Heart left ventricle (tissue), 13 donors: ENCODE measurements at regions not wholly inside any gene's neighbourhood (a gene's known extent, or its start where the extent isn't known, plus 50 kb on each side); places are given as distances from the start of the nearest gene placed in this dataset.

Experiments used
- CTCF ChIP-seq, 12 donors: fragments of 200-600 bp; sonication (generic) in 4 of 12; IDR thresholded peaks; one replicate each; pipeline versions ENCODE4 v1.5.0 to v1.8.0; 2018 to 2022; ENCODE audit warnings: antibody characterized with exemption in 12 of 12, mild to moderate bottlenecking in 5 of 12
- POLR2A ChIP-seq, 2 donors: fragments of 450-650 bp; IDR thresholded peaks; one replicate each; pipeline ENCODE4 v1.6.1; 2017; ENCODE audit warnings: antibody characterized with exemption in 2 of 2, mild to moderate bottlenecking in 2 of 2, moderate library complexity in 2 of 2
- donor health status: ischemic (EF 13 %, LVEDD 7.1; RV severe dilation, severe dysfunction).
- donor health status: DM: no; HTN: yes; CAD: no.
- donor health status: DM: no; HTN: no; CAD: no.
- donor health status: ischemic (EF 25% LVEDD 6.9; RV normal size, moderate dysfunction).
- donor health status: ischemic (EF 25% LVEDD 5.7; RV mildly dilated, moderate dysfunction).
- donor health status: ischemic (EF 35%, LVEDD 5.7; RV mildly dilated, moderate dysfunction).
- donor health status: nonischemic (EF 11% LVEDD 7.7; RV severe dilation, severe dysfunction).
- donor health status: DM: yes; HTN: yes; CAD: no.
- donor health status: PGD.
- donor health status: ischemic (EF 29% LVEDD 5.4; RV normal size, mild dysfunction).
- donor health status: nonischemic (EF 23%, LVEDD 6.1; RV moderate dilation, normal function).

DNA sequence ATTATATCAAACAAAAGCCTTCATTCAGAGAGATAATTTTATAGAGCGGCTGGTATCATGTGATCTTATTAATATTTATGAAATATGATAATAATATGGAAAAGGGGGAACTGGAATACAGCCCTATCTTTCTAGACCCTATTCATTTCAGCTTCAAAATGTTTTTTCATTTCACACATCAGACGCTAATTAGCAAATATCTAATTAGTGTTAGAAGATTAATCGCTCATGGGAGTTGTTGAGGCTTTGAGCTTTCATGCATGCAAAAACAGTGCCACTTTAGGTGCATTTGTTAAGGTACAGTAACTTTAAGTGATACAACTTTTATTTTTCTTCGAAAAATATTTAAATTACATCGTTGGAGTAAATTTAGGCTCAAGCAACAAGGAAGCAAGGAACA, 751.7 kb upstream of the WWC1 start:
- TF ChIP-seq CTCF (IDR thresholded peaks at IDR 0.05), result no peak
- no peak for TF ChIP-seq POLR2A (IDR thresholded peaks at IDR 0.05)
